CD4-positive, alpha-beta T cell (primary cell): ENCODE measurements at regions not wholly inside any gene's neighbourhood (a gene's known extent, or its start where the extent isn't known, plus 50 kb on each side); places are given as distances from the start of the nearest gene placed in this dataset.

Source experiments
- ATAC-seq: fragments of 200-7000 bp; cut with Tn5 transposase; one replicate; pipeline ENCODE4 v1.10.0; 2022; ENCODE audit warnings: mild to moderate bottlenecking; ENCODE audit not compliant: poor library complexity
- CTCF ChIA-PET: fragments of 350-600 bp; sonication (Branson Sonifier 250); formaldehyde crosslinking; loops from one replicate; lab custom pipeline; 2021; ENCODE audit warnings: antibody characterized with exemption, inconsistent platforms; lab: Charles Lee
- POLR2A ChIA-PET: fragments of 350-600 bp; sonication (Branson Sonifier 250); formaldehyde crosslinking; loops from one replicate; lab custom pipeline; 2021; ENCODE audit warnings: antibody characterized with exemption, inconsistent platforms; lab: Charles Lee
- DNase-seq, 14 experiments: peaks; one replicate each; pipeline ENCODE4 v3.0.0-alpha.2; 2013 to 2020; ENCODE audit warnings: mixed read lengths in 2 of 14
- H3K27ac ChIP-seq, 2 donors: one replicate each; pipeline versions ENCODE4 v1.5.1 to v1.7.0; 2013; ENCODE audit warnings: low read length in 2 of 2, low read depth in 1 of 2, mild to moderate bottlenecking in 1 of 2
- H3K27me3 ChIP-seq, 2 experiments: 1 replicate in 1 of 2; 2 replicates in 1 of 2; pipeline versions ENCODE4 v1.6.1 to v1.7.0; 2013; ENCODE audit warnings: low read length in 2 of 2, control low read depth in 1 of 2, mild to moderate bottlenecking in 1 of 2, moderate library complexity in 1 of 2; ENCODE audit not compliant: insufficient read depth in 2 of 2, control insufficient read depth in 1 of 2
- H3K36me3 ChIP-seq: one replicate; pipeline ENCODE4 v1.6.1; 2013; ENCODE audit warnings: low read length, control low read depth; ENCODE audit not compliant: insufficient read depth
- H3K4me1 ChIP-seq: one replicate; pipeline ENCODE4 v1.6.1; 2013; ENCODE audit warnings: low read length, control low read depth; ENCODE audit not compliant: insufficient read depth
- H3K4me3 ChIP-seq: one replicate; pipeline ENCODE4 v1.5.1; 2013; ENCODE audit warnings: mild to moderate bottlenecking, low read length, moderate library complexity
- H3K9me3 ChIP-seq, 2 experiments: 1 replicate in 1 of 2; 2 replicates in 1 of 2; pipeline versions ENCODE4 v1.6.1 to v1.7.0; 2013; ENCODE audit warnings: low read length in 2 of 2, mild to moderate bottlenecking in 2 of 2, control low read depth in 1 of 2, moderate library complexity in 1 of 2; ENCODE audit not compliant: control insufficient read depth in 1 of 2, insufficient read depth in 1 of 2
- H3K27ac Mint-ChIP-seq: one replicate; pipeline ENCODE4 v1.8.0; 2020; ENCODE audit warnings: mixed read lengths
- H3K27me3 Mint-ChIP-seq: one replicate; pipeline ENCODE4 v1.8.0; 2021; ENCODE audit warnings: mixed read lengths
- H3K36me3 Mint-ChIP-seq: one replicate; pipeline ENCODE4 v1.8.0; 2021; ENCODE audit warnings: low read depth, mixed read lengths
- H3K4me1 Mint-ChIP-seq: one replicate; pipeline ENCODE4 v1.8.0; 2021; ENCODE audit warnings: low read depth, mixed read lengths
- H3K4me3 Mint-ChIP-seq: one replicate; pipeline ENCODE4 v1.8.0; 2020; ENCODE audit warnings: mild to moderate bottlenecking, mixed read lengths
- H3K9me3 Mint-ChIP-seq: one replicate; pipeline ENCODE4 v1.8.0; 2020; ENCODE audit warnings: mixed read lengths
- intact Hi-C, 2 experiments: fragments of 100-400 bp; cut with DNase I in 1 of 2; cut with micrococcal nuclease in 1 of 2; formaldehyde crosslinking; loops; one replicate each; pipeline versions ENCODE4 v1.15.1 to v1.9.0; 2023 to 2025; cut with DNase I, micrococcal nuclease
- TF ChIP-seq, protein P1 (sequence below): fragments of 200-600 bp; IDR thresholded peaks from one replicate; pipeline ENCODE4 v1.8.0; 2022; ENCODE audit warnings: antibody characterized with exemption, mild to moderate bottlenecking

DNA sequence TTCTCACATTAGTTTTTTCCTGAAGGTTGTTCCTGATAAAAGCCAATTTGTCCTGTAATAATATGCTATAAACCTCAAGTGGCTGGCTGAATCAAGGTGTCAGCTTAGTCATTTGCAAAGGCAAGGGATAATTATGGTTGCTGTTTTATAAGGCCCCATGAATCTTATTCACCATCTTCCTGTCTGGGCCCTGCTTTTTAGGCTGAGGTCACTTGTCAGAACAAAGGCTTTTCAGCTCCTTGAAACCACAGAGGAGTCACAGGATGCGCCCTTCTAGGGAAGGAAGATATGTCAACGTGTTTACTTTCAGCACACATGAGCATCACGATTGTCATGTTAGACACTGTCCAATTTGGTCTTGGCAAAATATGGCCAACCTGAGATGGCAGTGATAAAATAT, 64.8 kb upstream of the NAA20 start:
- no peaks in the 10 kb centered on the region for H3K36me3 ChIP-seq
- Mint-ChIP-seq H3K9me3 (no peaks in the 10 kb centered on the region), H3K27me3 (no peaks in the 10 kb centered on the region), H3K4me3 (no peak overlapping the region), H3K4me1 (no peaks in the 10 kb centered on the region), H3K27ac (no peak overlapping the region), H3K36me3 (no peaks in the 10 kb centered on the region)
- no peaks in the 10 kb centered on the region for H3K27me3 ChIP-seq
- DNase-seq: no peak
- POLR2A ChIA-PET: interaction anchor here (1.3 kb wide), 1 partner anchor 16 kb away, joined by 3 read pairs; no protein-coding TSS in a partner anchor
- CTCF ChIA-PET: no interaction called here
- H3K4me3 ChIP-seq: no peak overlapping the region
- ATAC-seq: peak; percentile 32
- intact Hi-C loops: no loop called here
- peaks cover 8% of the 10 kb centered on the region for H3K4me1 ChIP-seq
- no peaks in the 10 kb centered on the region for H3K9me3 ChIP-seq
- no peak overlapping the region for H3K27ac ChIP-seq
- TF ChIP-seq, protein P1, sequence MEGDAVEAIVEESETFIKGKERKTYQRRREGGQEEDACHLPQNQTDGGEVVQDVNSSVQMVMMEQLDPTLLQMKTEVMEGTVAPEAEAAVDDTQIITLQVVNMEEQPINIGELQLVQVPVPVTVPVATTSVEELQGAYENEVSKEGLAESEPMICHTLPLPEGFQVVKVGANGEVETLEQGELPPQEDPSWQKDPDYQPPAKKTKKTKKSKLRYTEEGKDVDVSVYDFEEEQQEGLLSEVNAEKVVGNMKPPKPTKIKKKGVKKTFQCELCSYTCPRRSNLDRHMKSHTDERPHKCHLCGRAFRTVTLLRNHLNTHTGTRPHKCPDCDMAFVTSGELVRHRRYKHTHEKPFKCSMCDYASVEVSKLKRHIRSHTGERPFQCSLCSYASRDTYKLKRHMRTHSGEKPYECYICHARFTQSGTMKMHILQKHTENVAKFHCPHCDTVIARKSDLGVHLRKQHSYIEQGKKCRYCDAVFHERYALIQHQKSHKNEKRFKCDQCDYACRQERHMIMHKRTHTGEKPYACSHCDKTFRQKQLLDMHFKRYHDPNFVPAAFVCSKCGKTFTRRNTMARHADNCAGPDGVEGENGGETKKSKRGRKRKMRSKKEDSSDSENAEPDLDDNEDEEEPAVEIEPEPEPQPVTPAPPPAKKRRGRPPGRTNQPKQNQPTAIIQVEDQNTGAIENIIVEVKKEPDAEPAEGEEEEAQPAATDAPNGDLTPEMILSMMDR: no peak

DNA sequence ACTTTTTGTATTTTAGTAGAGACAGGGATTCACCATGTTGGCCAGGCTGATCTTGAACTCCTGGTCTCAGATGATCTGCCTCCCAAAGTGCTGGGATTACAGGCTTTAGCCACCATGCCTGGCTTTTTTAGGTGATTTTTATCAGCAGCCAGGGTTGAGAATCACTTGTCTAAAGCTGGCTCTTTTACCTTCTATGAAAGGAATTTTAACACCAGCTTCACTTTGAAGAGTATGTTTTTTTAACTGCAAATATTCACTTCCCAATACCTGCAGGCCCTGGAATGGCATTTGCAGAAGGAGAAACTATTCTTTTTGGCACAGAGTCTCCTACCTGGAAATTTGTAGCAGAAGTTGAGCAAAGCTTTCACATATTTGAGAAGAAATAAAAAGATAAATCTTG, 63.6 kb upstream of the NAA20 start:
- DNase-seq (no peak), ATAC-seq (no peak)
- no peaks in the 10 kb centered on the region for H3K36me3 ChIP-seq
- H3K9me3 ChIP-seq: no peaks in the 10 kb centered on the region
- no peaks in the 10 kb centered on the region for H3K27me3 Mint-ChIP-seq
- ChIA-PET POLR2A (no interaction called here), CTCF (no interaction called here)
- no peak overlapping the region for H3K4me3 Mint-ChIP-seq
- intact Hi-C loops: no loop called here
- no peak overlapping the region for H3K27ac Mint-ChIP-seq
- no peaks in the 10 kb centered on the region for H3K4me1 Mint-ChIP-seq
- no peaks in the 10 kb centered on the region for H3K9me3 Mint-ChIP-seq
- TF ChIP-seq, protein P1: no peak
- H3K4me3 ChIP-seq: no peak overlapping the region
- no peaks in the 10 kb centered on the region for H3K36me3 Mint-ChIP-seq
- H3K4me1 ChIP-seq: peaks cover 8% of the 10 kb centered on the region
- H3K27ac ChIP-seq: no peak overlapping the region
- no peaks in the 10 kb centered on the region for H3K27me3 ChIP-seq

DNA sequence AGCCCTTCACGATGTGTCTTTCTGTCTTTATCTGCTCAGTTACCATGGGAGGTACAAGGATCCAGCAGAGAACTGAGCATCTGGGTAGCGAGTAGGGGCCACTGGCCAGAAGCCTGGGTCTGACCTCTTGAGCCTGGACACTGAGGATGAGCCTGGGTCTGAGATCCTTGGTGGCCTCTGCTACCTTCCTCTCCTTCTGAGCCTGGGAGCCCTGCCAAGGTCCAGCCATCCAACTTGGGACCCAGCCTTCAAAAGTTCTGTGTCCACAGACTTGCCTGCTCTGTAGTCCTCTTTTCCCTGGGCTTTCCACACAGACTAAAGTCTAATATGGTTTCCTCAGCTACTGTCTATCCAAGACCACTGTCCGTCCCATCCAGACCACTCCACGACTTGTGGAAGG, 60.2 kb upstream of the NAA20 start:
- Histone ChIP-seq H3K9me3 (no peaks in the 10 kb centered on the region), H3K36me3 (no peaks in the 10 kb centered on the region), H3K27me3 (peaks cover 0 to 2% of the 10 kb centered on the region in 2 experiments), H3K4me3 (no peak overlapping the region), H3K4me1 (peaks cover 6% of the 10 kb centered on the region), H3K27ac (no peak overlapping the region)
- Mint-ChIP-seq H3K27ac (no peak overlapping the region), H3K4me1 (no peaks in the 10 kb centered on the region), H3K27me3 (no peaks in the 10 kb centered on the region), H3K4me3 (no peak overlapping the region), H3K9me3 (no peaks in the 10 kb centered on the region), H3K36me3 (no peaks in the 10 kb centered on the region)
- no peak for ATAC-seq
- DNase-seq: no peak
- intact Hi-C loops: no loop called here
- ChIA-PET POLR2A (no interaction called here), CTCF (no interaction called here)
- TF ChIP-seq, protein P1: no peak
